ENCODE measurements at regions not wholly inside any gene's neighbourhood (a gene's known extent, or its start where the extent isn't known, plus 50 kb on each side); places are given as distances from the start of the nearest gene placed in this dataset.
"Not testable (repeated sequence)": the region's sequence is repeated elsewhere in the genome, so short reads cannot be mapped to it uniquely, and the experiment has no call there.

DNA sequence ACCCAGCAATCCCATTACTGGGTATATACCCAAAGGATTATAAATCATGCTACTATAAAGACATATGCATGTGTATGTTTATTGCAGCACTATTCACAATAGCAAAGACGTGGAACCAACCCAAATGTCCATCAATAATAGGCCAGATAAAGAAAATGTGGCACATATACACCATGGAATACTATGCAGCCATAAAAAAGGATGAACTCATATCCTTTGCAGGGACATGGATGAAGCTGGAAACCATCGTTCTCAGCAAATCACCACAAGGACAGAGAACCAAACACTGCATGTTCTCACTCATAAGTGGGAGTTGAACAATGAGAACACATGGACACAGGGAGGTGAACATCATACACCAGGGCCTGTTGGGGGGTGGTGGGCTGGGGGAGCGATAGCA lies 109.7 kb downstream of the ATXN3L start:
- H3K79me1 ChIP-seq (ENCODE audit: low read depth in 1 of 2, low read length in 2 of 2); H2BK15ac ChIP-seq (ENCODE audit: low read depth, low read length); H3K4me3 ChIP-seq (ENCODE audit: insufficient read depth, low read depth, low read length); H4K20me1 ChIP-seq (ENCODE audit: insufficient read depth, low read length); H3K9me1 ChIP-seq (ENCODE audit: insufficient read depth, low read length); dilution Hi-C loops (cut with HindIII; ENCODE audit: low sequenced_read_pairs, unreplicated experiment); H3K4me2 ChIP-seq (ENCODE audit: low read depth, low read length); H2BK5ac ChIP-seq (ENCODE audit: low read depth, low read length, poor library complexity, severe bottlenecking); H3K23ac ChIP-seq (ENCODE audit: low read depth, low read length); H2AK9ac ChIP-seq (replicated peaks; ENCODE audit: low read depth, low read length, poor library complexity); H3K4ac ChIP-seq (ENCODE audit: low read depth, low read length); BruUV-seq (replicated peaks); H2BK120ac ChIP-seq (ENCODE audit: low read depth, low read length); H3K14ac ChIP-seq (replicated peaks; ENCODE audit: low read depth, low read length); H2AK5ac ChIP-seq (ENCODE audit: low read depth, low read length); CTCF ChIA-PET; H3K27ac ChIP-seq (ENCODE audit: insufficient read depth, low read length); H3K36me3 ChIP-seq (ENCODE audit: control insufficient read depth, insufficient read depth, low read length); H3K18ac ChIP-seq (ENCODE audit: low read depth, low read length); DNase-seq; in situ Hi-C loops (cut with MboI; ENCODE audit: low sequenced_read_pairs); H4K91ac ChIP-seq (ENCODE audit: insufficient read depth, low read depth, low read length); H3K27me3 ChIP-seq (ENCODE audit: control insufficient read depth, insufficient read depth, low read length); H2BK20ac ChIP-seq (ENCODE audit: low read depth, low read length); H4K8ac ChIP-seq (ENCODE audit: low read depth in 2 of 2, low read length in 2 of 2); H3K9ac ChIP-seq (ENCODE audit: low read depth, low read length); POLR2A ChIA-PET (ENCODE audit: unreplicated experiment); H4K5ac ChIP-seq (ENCODE audit: low read depth, low read length); H3K9me3 ChIP-seq (ENCODE audit: control insufficient read depth, insufficient read depth, low read length); H3K56ac ChIP-seq (ENCODE audit: extremely low read depth, insufficient read depth, low read length); ATAC-seq (ENCODE audit: low read depth); H2AFZ ChIP-seq (replicated peaks; ENCODE audit: low read length, poor library complexity); H3K4me1 ChIP-seq (ENCODE audit: control insufficient read depth, insufficient read depth, low read length): not testable (repeated sequence)
- WGBS, 2 experiments (ENCODE audit: extremely low coverage in 2 of 2, insufficient read length in 1 of 2) = no CpG with 5 or more reads among the region's 3 CpGs
- intact Hi-C loops (cut with micrococcal nuclease) = loop anchor here (10.0 kb wide), 1 partner anchor 165 kb away; no protein-coding TSS in a partner anchor

GRCh38 chrX:13209704-13210103 lies 110.1 kb downstream of the ATXN3L start:
- dilution Hi-C loops (cut with HindIII; ENCODE audit: low sequenced_read_pairs, unreplicated experiment) = not testable (repeated sequence)
- intact Hi-C loops (cut with micrococcal nuclease) = loop anchor here (10.0 kb wide), 1 partner anchor 165 kb away; no protein-coding TSS in a partner anchor

More at GRCh38 chrX:13209704-13210103, 110.1 kb downstream of the ATXN3L start:
- H3K27ac ChIP-seq (ENCODE audit: insufficient read depth, low read length); in situ Hi-C loops (cut with MboI; ENCODE audit: low sequenced_read_pairs); H3K9me3 ChIP-seq (ENCODE audit: control insufficient read depth, insufficient read depth, low read length); H2BK20ac ChIP-seq (ENCODE audit: low read depth, low read length); H3K79me1 ChIP-seq (ENCODE audit: low read depth in 1 of 2, low read length in 2 of 2); H3K18ac ChIP-seq (ENCODE audit: low read depth, low read length); H3K4me3 ChIP-seq (ENCODE audit: insufficient read depth, low read depth, low read length); H2AK5ac ChIP-seq (ENCODE audit: low read depth, low read length); ATAC-seq (ENCODE audit: low read depth); CTCF ChIA-PET; H3K27me3 ChIP-seq (ENCODE audit: control insufficient read depth, insufficient read depth, low read length); H4K91ac ChIP-seq (ENCODE audit: insufficient read depth, low read depth, low read length); H3K4me1 ChIP-seq (ENCODE audit: control insufficient read depth, insufficient read depth, low read length); H3K14ac ChIP-seq (replicated peaks; ENCODE audit: low read depth, low read length); H2BK5ac ChIP-seq (ENCODE audit: low read depth, low read length, poor library complexity, severe bottlenecking); H3K56ac ChIP-seq (ENCODE audit: extremely low read depth, insufficient read depth, low read length); H4K20me1 ChIP-seq (ENCODE audit: insufficient read depth, low read length); H2AFZ ChIP-seq (replicated peaks; ENCODE audit: low read length, poor library complexity); H2BK15ac ChIP-seq (ENCODE audit: low read depth, low read length); H4K5ac ChIP-seq (ENCODE audit: low read depth, low read length); H3K23ac ChIP-seq (ENCODE audit: low read depth, low read length); DNase-seq; H3K36me3 ChIP-seq (ENCODE audit: control insufficient read depth, insufficient read depth, low read length); H3K4me2 ChIP-seq (ENCODE audit: low read depth, low read length); POLR2A ChIA-PET (ENCODE audit: unreplicated experiment); H2AK9ac ChIP-seq (replicated peaks; ENCODE audit: low read depth, low read length, poor library complexity); H4K8ac ChIP-seq (ENCODE audit: low read depth in 2 of 2, low read length in 2 of 2); BruUV-seq (replicated peaks); H3K9me1 ChIP-seq (ENCODE audit: insufficient read depth, low read length); H3K9ac ChIP-seq (ENCODE audit: low read depth, low read length); H2BK120ac ChIP-seq (ENCODE audit: low read depth, low read length); H3K4ac ChIP-seq (ENCODE audit: low read depth, low read length): not testable (repeated sequence)
- WGBS, 2 experiments (ENCODE audit: extremely low coverage in 2 of 2, insufficient read length in 1 of 2) = no CpG with 5 or more reads among the region's 2 CpGs
